ENCODE measurements at regions not wholly inside any gene's neighbourhood (a gene's known extent, or its start where the extent isn't known, plus 50 kb on each side); places are given as distances from the start of the nearest gene placed in this dataset.
A peak's percentile ranks its signal among the peaks of the same experiment; 100 is the strongest.

DNA sequence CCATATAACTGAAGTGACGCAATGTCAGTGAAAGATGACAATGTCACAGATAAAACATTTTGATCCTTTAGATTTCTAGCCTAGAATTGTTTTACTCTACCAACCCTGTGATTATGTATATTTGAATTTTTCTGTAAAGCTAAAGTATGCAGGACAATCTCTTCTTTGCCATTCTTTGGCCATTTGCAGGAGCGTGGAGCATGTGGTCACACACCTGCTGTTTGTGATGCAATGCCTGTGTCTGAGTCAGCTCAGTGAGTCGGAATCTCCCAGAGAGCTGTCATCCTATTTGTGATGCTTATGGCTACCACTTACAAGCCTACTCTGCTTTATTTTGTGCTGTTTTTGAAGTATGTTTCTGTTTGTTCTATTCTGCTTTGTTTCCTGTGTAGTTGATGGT is 214.5 kb downstream of the NAF1 start:
- H3K27me3 ChIP-seq (ENCODE audit: insufficient read depth, low read length, poor library complexity, severe bottlenecking), result no peaks in the 10 kb centered on the region
- no peaks in the 10 kb centered on the region for H3K9me2 ChIP-seq (replicated peaks; ENCODE audit: low read depth, low read length)
- no peaks in the 10 kb centered on the region for H3K9me3 ChIP-seq (ENCODE audit: insufficient read depth, low read depth, low read length)
- H3K36me3 ChIP-seq (ENCODE audit: insufficient read depth, low read length), result no peaks in the 10 kb centered on the region
- H3K4me1 ChIP-seq (ENCODE audit: insufficient read depth, low read length, poor library complexity, severe bottlenecking), result no peaks in the 10 kb centered on the region
- no peak for TF ChIP-seq EZH2phosphoT487 (IDR thresholded peaks at IDR 0.05; ENCODE audit: borderline replicate concordance)
- no peak overlapping the region for H3K4me3 ChIP-seq (ENCODE audit: low read length, poor library complexity, severe bottlenecking)
- no peak overlapping the region for H3K4me2 ChIP-seq (ENCODE audit: low read depth, low read length, poor library complexity, severe bottlenecking)
- H3F3A ChIP-seq (ENCODE audit: low read depth), result no peaks in the 10 kb centered on the region
- H3K79me2 ChIP-seq (ENCODE audit: insufficient read depth, low read length), result no peaks in the 10 kb centered on the region
- no peak overlapping the region for H3K9ac ChIP-seq (ENCODE audit: low read depth, low read length, poor library complexity, severe bottlenecking)
- H4K20me1 ChIP-seq (ENCODE audit: insufficient read depth, low read length, poor library complexity, severe bottlenecking), result no peaks in the 10 kb centered on the region
- H2AFZ ChIP-seq (ENCODE audit: low read length), result no peak overlapping the region

DNA sequence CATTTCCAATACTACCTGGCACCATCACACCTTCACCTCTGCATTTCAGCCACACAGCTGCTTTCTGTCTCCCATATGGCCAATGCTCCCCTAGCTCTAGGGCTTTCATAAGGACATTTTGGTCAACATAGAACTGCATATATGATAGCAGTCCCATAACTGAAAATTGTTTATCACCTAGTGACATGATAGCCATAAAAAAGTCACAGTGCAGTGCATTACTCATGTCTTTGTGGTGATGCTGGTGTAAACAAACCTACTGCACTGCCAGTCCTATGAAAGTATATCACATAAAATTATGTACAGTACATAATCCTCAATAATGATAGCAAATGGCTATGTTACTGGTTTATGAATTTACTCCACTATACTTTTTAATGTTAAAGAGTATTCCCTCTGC is 221.0 kb downstream of the NAF1 start:
- Histone ChIP-seq H3K79me2 (ENCODE audit: insufficient read depth, low read length) (no peaks in the 10 kb centered on the region), H2AFZ (ENCODE audit: low read length) (no peak overlapping the region), H3K4me1 (ENCODE audit: insufficient read depth, low read length, poor library complexity, severe bottlenecking) (no peaks in the 10 kb centered on the region), H4K20me1 (ENCODE audit: insufficient read depth, low read length, poor library complexity, severe bottlenecking) (no peaks in the 10 kb centered on the region), H3K36me3 (ENCODE audit: insufficient read depth, low read length) (no peaks in the 10 kb centered on the region), H3K9ac (ENCODE audit: low read depth, low read length, poor library complexity, severe bottlenecking) (no peak overlapping the region), H3K9me2 (replicated peaks; ENCODE audit: low read depth, low read length) (no peaks in the 10 kb centered on the region), H3K4me3 (ENCODE audit: low read length, poor library complexity, severe bottlenecking) (no peak overlapping the region), H3F3A (ENCODE audit: low read depth) (no peaks in the 10 kb centered on the region), H3K9me3 (ENCODE audit: insufficient read depth, low read depth, low read length) (no peaks in the 10 kb centered on the region), H3K4me2 (ENCODE audit: low read depth, low read length, poor library complexity, severe bottlenecking) (no peak overlapping the region), H3K27me3 (ENCODE audit: insufficient read depth, low read length, poor library complexity, severe bottlenecking) (no peaks in the 10 kb centered on the region)
- no peak for TF ChIP-seq EZH2phosphoT487 (IDR thresholded peaks at IDR 0.05; ENCODE audit: borderline replicate concordance)
- TF ChIP-seq, protein P1, sequence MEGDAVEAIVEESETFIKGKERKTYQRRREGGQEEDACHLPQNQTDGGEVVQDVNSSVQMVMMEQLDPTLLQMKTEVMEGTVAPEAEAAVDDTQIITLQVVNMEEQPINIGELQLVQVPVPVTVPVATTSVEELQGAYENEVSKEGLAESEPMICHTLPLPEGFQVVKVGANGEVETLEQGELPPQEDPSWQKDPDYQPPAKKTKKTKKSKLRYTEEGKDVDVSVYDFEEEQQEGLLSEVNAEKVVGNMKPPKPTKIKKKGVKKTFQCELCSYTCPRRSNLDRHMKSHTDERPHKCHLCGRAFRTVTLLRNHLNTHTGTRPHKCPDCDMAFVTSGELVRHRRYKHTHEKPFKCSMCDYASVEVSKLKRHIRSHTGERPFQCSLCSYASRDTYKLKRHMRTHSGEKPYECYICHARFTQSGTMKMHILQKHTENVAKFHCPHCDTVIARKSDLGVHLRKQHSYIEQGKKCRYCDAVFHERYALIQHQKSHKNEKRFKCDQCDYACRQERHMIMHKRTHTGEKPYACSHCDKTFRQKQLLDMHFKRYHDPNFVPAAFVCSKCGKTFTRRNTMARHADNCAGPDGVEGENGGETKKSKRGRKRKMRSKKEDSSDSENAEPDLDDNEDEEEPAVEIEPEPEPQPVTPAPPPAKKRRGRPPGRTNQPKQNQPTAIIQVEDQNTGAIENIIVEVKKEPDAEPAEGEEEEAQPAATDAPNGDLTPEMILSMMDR (conservative IDR thresholded peaks at IDR 0.05; ENCODE audit: low read length), result no peak

DNA sequence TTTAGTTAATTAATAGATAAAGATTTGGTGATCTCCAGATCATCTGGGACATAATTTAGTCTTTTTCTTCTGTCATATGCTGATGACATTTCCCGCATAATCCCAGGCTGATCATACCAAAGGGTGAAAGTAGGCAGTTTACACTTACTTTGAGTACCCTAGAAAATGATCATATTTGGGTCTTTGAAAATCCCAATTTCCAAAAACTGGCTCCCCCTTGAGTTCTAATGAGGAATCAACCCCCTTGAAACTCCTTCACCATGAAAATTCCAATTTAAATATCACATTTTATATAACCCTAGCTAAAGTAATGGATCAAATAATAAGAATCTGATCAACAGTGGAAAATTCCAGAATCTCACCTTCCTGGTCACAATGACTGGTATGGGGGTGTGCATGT is 223.4 kb downstream of the NAF1 start:
- no peaks in the 10 kb centered on the region for H3K4me1 ChIP-seq (ENCODE audit: insufficient read depth, low read length, poor library complexity, severe bottlenecking)
- no peaks in the 10 kb centered on the region for H3K79me2 ChIP-seq (ENCODE audit: insufficient read depth, low read length)
- H3K9me3 ChIP-seq (ENCODE audit: insufficient read depth, low read depth, low read length), result no peaks in the 10 kb centered on the region
- H3K9me2 ChIP-seq (replicated peaks; ENCODE audit: low read depth, low read length), result no peaks in the 10 kb centered on the region
- no peak overlapping the region for H2AFZ ChIP-seq (ENCODE audit: low read length)
- no peaks in the 10 kb centered on the region for H3K27me3 ChIP-seq (ENCODE audit: insufficient read depth, low read length, poor library complexity, severe bottlenecking)
- H3K36me3 ChIP-seq (ENCODE audit: insufficient read depth, low read length), result no peaks in the 10 kb centered on the region
- no peaks in the 10 kb centered on the region for H3F3A ChIP-seq (ENCODE audit: low read depth)
- no peak overlapping the region for H3K4me2 ChIP-seq (ENCODE audit: low read depth, low read length, poor library complexity, severe bottlenecking)
- TF ChIP-seq, protein P1 (conservative IDR thresholded peaks at IDR 0.05; ENCODE audit: low read length), result peak; percentile 28
- no peak for TF ChIP-seq EZH2phosphoT487 (IDR thresholded peaks at IDR 0.05; ENCODE audit: borderline replicate concordance)
- H3K9ac ChIP-seq (ENCODE audit: low read depth, low read length, poor library complexity, severe bottlenecking), result no peak overlapping the region
- H4K20me1 ChIP-seq (ENCODE audit: insufficient read depth, low read length, poor library complexity, severe bottlenecking), result no peaks in the 10 kb centered on the region
- H3K4me3 ChIP-seq (ENCODE audit: low read length, poor library complexity, severe bottlenecking), result no peak overlapping the region

DNA sequence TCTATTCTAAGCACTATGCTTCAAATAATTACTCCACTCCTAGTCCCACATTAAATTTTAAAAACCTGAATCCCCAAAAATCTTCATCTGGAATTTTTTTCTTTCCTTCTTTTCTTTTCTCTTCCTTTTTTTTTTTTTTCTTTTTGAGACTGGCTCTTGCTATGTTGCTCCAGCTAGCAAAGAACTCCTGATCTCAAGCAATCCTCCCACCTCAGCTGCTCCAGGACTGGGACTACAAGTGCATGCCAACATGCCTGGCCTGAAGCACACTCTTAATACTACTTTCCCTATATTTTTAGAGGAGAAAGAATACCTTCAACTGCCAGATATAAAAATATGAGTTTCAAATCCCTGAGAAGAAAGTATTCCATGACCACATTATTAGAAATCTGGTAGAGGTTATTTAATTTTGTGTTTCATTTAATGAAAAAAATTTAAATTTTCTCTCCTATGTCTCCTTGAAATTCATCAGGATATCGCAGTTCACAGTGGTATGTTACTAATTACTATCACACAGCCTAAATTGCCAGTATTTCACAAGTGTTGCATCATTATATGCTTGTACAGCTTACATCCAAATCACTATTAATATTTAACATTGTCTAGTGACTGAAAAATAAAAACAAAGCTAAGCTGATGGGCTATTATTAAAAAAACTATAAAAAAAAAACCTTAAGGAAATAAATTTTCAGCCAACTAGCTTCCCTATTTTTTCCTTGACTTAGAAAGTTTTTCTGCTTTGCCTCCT is 227.8 kb downstream of the NAF1 start:
- Histone ChIP-seq H3F3A (ENCODE audit: low read depth) (no peaks in the 10 kb centered on the region), H3K9me2 (replicated peaks; ENCODE audit: low read depth, low read length) (no peaks in the 10 kb centered on the region), H3K36me3 (ENCODE audit: insufficient read depth, low read length) (no peaks in the 10 kb centered on the region), H3K4me1 (ENCODE audit: insufficient read depth, low read length, poor library complexity, severe bottlenecking) (no peaks in the 10 kb centered on the region), H3K27me3 (ENCODE audit: insufficient read depth, low read length, poor library complexity, severe bottlenecking) (no peaks in the 10 kb centered on the region), H3K9me3 (ENCODE audit: insufficient read depth, low read depth, low read length) (no peaks in the 10 kb centered on the region), H2AFZ (ENCODE audit: low read length) (no peak overlapping the region), H3K79me2 (ENCODE audit: insufficient read depth, low read length) (no peaks in the 10 kb centered on the region), H4K20me1 (ENCODE audit: insufficient read depth, low read length, poor library complexity, severe bottlenecking) (no peaks in the 10 kb centered on the region), H3K9ac (ENCODE audit: low read depth, low read length, poor library complexity, severe bottlenecking) (no peak overlapping the region), H3K4me2 (ENCODE audit: low read depth, low read length, poor library complexity, severe bottlenecking) (no peak overlapping the region), H3K4me3 (ENCODE audit: low read length, poor library complexity, severe bottlenecking) (no peak overlapping the region)
- TF ChIP-seq, protein P1 (conservative IDR thresholded peaks at IDR 0.05; ENCODE audit: low read length), result no peak
- no peak for TF ChIP-seq EZH2phosphoT487 (IDR thresholded peaks at IDR 0.05; ENCODE audit: borderline replicate concordance)

Measured in Loucy (cell line).